ENCODE measurements at regions not wholly inside any gene's neighbourhood (a gene's known extent, or its start where the extent isn't known, plus 50 kb on each side); places are given as distances from the start of the nearest gene placed in this dataset.
"Not testable (repeated sequence)": the region's sequence is repeated elsewhere in the genome, so short reads cannot be mapped to it uniquely, and the experiment has no call there.

GRCh38 chr12:74689071-74689655, 151.5 kb downstream of the ATXN7L3B start:
- DNase-seq: peak in 1 of 5 experiments; percentile 22

DNA sequence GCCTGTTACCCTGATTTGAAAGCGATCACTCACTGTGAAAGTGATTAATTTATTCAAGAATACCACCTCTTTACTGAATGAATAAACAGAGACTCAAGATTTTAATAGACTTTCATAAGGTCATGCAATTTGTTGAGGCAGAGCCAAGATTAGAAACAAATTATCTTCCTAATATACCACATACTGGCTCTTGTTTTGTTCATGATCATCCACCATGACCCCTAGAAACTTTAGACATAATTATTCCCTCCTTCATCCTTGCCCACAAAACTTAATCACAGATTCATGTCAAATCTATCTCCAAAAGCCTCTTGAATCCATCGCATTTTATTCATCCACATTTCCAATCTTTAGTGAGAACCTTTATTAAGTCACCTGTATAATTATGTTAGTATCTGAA, 152.3 kb downstream of the ATXN7L3B start:
- DNase-seq: no peak

GRCh38 chr12:74719447-74719846, 181.8 kb downstream of the ATXN7L3B start:
- DNase-seq: no peak

- DNase-seq: no peak
Measured at GRCh38 chr12:74722709-74723108, 185.1 kb downstream of the ATXN7L3B start.

GRCh38 chr12:74725154-74725553, 187.5 kb downstream of the ATXN7L3B start:
- no peak for DNase-seq

GRCh38 chr12:74728006-74728405, 190.4 kb downstream of the ATXN7L3B start:
- no peak for DNase-seq

DNA sequence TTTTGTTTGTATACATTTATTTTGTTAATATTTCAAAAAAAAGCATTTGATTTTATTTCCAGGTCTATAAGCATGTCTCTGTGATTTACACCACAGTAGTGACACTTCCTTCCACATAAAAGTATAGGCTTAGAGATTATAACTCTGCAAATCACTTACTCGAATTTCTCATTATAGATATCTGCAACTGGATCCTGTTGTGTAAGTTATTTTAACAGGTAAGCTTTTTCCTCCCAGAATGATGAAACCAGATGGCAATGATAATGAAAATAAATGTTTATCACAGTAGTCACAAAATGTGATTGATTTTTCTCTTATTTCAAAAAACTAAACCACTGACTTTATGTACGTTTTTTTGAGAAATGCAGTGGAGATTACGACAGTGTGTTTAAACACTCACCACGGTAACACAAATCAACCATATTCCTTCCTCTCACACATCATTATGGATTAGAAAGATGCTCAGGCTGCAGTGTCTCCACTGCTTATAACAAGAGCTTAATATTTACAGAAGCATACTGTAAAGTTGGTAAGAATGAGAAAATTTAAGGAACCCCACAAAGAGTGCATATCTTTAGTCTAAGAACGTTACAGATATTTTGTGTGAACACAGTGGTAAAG, 194.6 kb downstream of the ATXN7L3B start:
- DNase-seq: no peak

DNA sequence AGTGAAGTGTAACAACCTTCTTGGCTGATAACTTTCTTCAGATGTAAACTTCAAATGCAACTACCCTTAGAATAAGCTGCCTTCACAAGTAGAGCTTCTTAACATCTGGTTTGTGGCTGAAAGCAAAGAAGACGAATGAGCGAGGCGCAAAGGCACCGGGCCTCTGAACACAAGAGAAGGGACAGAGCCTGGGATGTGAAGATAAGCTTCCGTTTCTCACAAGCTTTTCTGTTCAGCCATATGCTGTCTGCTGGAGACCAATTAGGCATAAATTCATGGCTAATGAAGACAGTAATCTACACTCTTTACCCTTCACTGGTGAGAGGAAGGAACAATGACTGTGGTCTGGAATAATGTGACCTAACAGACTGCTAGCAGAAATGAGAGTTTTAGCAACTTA, 195.2 kb downstream of the ATXN7L3B start:
- DNase-seq: no peak

DNA sequence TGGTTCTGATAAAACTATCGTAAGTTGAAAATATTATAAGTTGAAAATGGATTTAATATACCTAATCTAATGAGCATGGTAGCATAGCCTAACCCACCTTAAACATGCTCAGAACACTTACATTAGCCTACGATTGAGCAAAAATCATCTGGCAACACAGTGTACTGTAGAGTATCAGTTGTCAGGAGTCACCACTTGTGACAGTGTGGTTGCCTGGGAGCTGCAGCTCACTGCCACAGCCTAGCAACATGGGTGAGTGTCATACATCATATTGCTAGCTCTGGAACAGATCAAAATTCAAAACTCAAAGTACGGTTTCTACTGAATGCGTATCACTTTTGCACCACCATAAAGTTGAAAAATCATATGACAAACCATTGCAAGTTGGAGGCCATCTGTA, 203.5 kb downstream of the ATXN7L3B start:
- DNase-seq: no peak

DNA sequence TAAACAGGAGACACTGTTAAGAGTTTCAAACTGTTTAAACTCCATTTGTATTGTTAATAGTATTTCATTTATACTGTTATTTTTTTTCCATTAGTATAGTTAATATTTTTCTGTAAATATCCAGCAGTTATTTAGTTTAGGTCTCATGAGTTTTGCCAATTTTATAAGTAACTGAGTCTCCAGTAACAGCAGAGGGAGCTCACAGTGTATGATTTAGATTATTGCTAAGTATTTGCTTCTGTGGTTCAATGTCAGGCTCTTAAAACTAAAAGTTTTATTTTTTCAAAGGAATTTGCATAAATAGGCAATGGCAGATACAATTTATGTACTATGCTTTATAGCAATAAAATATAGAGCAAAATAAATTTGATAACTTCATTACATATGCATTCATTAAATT, 209.7 kb downstream of the ATXN7L3B start:
- no peak for DNase-seq

DNA sequence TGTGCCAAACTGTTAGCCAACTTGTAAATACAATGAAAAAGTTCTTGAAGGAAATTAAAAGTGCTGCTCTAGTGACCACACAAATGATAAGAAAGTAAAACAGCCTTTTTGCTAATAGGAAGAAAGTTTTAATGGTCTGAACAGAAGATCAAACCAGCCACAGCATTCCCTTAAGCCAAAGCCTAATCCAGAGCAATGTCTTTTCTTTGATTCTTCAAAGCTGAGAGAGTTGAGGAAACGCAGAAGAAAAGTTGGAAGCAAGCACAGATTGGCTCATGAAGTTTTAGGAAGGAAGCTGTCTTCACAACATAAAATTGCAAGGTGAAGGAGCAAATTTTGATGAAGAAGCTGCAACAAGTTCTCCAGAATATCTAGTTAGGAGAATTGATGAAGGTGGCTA, 213.8 kb downstream of the ATXN7L3B start:
- no peak for DNase-seq

DNA sequence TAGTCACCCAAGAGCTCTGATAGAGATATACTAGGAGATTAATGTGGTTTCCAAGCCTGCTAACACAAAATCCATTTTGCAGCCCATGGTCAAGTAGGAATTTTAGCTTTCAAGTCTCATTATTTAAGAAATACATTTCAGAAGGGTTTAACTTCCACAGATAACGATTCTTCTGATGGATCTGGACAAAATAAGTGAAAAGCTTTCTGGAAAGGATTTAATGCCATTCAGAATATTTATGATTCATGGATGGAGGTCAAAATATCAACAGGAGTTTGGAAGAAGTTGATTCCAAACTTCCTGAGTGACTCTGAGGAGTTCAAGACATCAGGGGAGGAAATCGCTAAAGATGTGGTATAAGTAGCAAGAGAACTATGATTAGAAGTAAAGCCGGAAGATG, 214.6 kb downstream of the ATXN7L3B start:
- DNase-seq: no peak

DNA sequence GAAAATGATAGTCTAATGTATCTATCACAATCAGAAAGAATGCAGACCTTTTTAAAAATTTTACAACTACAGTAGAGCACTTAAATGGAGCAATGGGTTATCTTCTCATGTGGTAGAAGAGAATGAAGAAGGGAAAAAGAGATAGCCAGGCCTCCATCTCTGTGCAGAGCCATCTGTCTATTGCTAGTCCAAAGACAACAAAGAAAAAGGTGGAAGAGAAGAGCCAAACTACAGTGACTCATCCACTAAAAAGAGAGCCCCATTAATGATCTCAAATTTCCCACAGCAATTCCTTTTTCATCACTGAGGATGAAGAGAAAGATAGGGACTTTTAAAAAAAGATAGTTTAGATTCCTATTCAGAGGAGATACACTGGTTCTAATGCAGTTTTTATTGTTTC, 232.9 kb downstream of the ATXN7L3B start:
- no peak for DNase-seq

DNA sequence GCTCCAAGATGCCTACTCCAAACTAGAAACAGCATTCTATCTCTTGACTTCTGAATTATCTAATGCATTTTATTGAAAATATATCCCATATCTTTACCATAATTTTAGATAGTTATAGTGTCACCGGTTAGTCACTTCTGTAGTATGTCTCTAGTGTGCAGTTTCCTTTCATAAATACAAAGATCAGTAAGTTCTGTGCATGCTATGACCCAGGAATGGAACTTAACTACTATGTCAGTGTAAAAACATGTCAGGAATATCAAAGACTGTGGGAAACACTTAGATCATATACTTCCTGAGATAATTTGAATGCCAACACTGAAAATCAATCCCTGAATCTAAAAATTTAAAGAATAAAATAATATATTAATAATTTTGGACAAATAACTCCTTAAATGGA, 237.6 kb downstream of the ATXN7L3B start:
- DNase-seq: no peak

DNA sequence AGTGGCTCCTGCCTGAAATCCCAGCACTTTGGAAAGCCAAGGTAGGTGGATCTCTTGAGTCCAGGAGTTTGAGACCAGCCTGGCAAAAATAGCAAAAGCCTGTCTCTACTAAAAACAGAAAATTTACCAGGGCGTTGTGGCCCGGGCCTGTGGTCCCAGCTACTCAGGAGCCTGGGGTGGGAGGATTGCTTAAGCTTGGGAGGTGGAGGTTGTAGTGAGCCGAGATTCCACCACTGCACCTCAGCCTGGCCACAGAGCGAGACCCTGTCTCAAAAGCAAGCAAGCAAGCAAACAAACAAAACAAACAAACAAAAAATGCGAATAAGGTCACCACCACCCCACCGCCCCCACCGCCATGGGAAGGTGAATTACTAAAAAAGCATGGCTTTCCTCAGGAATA, 238.7 kb downstream of the ATXN7L3B start:
- no peak for DNase-seq

DNA sequence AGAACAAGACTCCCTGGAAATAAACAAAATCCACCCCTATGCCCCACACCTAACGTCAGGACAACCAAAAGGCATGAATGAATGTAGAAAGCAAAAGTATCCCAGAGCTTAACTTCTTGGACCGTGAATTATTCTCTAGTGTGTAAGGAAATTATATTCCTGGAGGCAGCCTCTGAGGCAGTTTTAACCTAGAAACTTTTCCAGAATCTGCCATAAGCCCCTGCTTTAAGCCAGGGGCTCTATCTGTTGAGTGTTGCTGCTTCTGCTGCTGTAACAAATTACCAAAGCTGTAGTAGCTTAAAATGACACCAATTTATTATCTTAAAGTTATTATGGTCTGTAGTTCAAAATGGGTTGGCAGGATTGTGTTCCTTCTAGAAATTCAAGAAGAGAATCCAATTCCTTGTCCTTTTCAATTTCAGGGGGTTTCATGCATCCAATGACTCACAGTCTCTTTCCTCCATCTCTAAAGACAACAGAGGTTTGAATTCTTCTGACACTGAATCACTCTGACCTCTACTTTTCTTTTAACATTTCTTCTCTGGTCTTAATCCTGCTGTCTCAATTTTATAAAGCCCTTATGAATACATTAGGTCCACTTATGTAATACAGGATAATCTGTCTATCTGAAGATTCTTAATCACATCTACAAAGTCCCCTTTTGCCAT, 242.7 kb downstream of the ATXN7L3B start:
- DNase-seq: no peak

DNA sequence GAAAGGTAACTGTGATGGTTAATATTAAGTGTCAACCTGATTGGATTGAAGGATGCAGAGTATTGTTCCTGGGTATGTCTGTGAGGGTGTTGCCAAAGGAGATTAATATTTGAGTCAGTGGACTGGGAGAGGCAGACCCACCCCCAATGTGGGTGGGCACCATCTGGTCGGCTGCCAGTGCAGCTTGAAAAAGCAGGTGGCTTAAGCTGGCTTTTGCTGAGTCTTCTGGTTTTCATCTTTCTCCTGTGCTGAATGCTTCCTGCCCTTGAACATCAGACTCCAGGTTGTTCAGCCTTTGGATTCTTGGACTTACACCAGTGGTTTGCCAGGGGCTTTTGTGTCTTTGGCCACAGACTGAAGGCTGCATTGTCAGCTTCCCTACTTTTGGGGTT, 243.2 kb downstream of the ATXN7L3B start:
- DNase-seq: not testable (repeated sequence)

DNA sequence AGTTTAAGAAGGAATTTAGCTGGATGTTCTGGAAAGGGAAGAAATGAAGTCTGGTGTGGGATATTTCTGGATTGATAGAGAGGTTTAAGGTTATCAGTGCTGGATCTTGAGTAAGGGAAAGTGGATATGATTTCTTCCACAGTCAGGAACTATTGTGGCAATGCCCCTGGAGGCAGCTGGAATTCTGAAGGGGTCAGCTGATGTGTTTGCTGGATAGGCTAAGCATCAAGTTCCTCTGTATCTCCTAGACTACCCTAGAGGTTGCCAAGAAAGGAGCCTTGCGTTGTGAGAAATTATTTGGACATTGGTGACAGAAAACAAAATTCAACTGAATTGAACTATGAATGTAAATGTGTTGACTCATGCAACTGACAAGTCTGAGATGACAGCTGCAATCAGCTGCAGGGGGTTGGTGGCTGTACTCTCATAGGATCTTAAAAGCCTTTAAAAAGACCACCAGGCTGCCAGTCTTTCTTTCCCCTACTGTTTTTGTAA, 244.4 kb downstream of the ATXN7L3B start:
- DNase-seq: no peak

- no peak for DNase-seq
Measured at GRCh38 chr12:74790931-74791330, 253.3 kb downstream of the ATXN7L3B start.

DNA sequence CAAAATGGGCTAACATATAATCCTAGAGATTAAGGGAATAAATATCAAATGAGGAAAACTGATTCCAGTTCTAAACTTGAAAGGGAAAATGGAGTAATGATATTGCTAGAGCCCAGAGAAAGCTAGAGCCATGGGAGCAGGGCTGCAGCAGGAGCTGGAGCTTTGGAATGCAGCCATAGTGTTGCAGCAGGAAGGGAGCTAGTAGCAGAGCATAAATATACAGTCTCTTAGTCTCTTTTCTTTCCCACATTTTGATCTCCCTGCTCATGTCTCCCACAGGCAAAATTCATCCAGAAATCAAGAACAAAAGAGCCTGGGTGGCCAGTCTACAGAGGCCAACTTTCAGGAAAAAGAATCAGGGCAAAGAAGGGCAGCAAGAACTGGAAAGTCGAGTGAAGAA, 253.7 kb downstream of the ATXN7L3B start:
- DNase-seq: no peak

- no peak for DNase-seq
Measured at GRCh38 chr12:74794522-74794921, 256.9 kb downstream of the ATXN7L3B start.

- no peak for DNase-seq
Measured at GRCh38 chr12:74801625-74802024, 264.0 kb downstream of the ATXN7L3B start.

GRCh38 chr12:74816398-74817175, 279.0 kb downstream of the ATXN7L3B start:
- no peak for DNase-seq

GRCh38 chr12:74817499-74817898, 279.9 kb downstream of the ATXN7L3B start:
- no peak for DNase-seq
